SK-N-MC (cell line): ENCODE measurements at regions not wholly inside any gene's neighbourhood (a gene's known extent, or its start where the extent isn't known, plus 50 kb on each side); places are given as distances from the start of the nearest gene placed in this dataset.

Source experiments
- EZH2 ChIP-seq: fragments of 200-600 bp; sonication (generic); IDR thresholded peaks from one replicate; pipeline ENCODE4 v1.6.1; 2017; ENCODE audit warnings: antibody characterized with exemption
- POLR2AphosphoS5 ChIP-seq: IDR thresholded peaks from 2 replicates; pipeline ENCODE4 v1.6.1; 2012; ENCODE audit warnings: mild to moderate bottlenecking, low read depth, low read length, borderline replicate concordance

- no peak for TF ChIP-seq POLR2AphosphoS5
- no peak for TF ChIP-seq EZH2
These were observed 178.6 kb upstream of the DOK6 start for GRCh38 chr18:69222089-69222488.
